Immature natural killer cell (primary cell): ENCODE measurements at regions not wholly inside any gene's neighbourhood (a gene's known extent, or its start where the extent isn't known, plus 50 kb on each side); places are given as distances from the start of the nearest gene placed in this dataset.

Experiments
- DNase-seq, 3 donors: peaks; one replicate each; pipeline ENCODE4 v3.0.0; 2022; ENCODE audit warnings: mixed read lengths in 1 of 3
- H3K27ac Mint-ChIP-seq, 6 donors: one replicate each; pipeline ENCODE4 v1.8.0; 2020; ENCODE audit warnings: mixed read lengths in 6 of 6, mild to moderate bottlenecking in 5 of 6, inconsistent platforms in 4 of 6, moderate library complexity in 3 of 6
- H3K27me3 Mint-ChIP-seq, 3 donors: one replicate each; pipeline ENCODE4 v1.8.0; 2020 to 2021; ENCODE audit warnings: low read depth in 3 of 3, mild to moderate bottlenecking in 3 of 3, mixed read lengths in 3 of 3, moderate library complexity in 3 of 3, inconsistent platforms in 1 of 3
- H3K36me3 Mint-ChIP-seq, 3 donors: one replicate each; pipeline ENCODE4 v1.8.0; 2020; ENCODE audit warnings: mixed read lengths in 3 of 3, inconsistent platforms in 2 of 3, mild to moderate bottlenecking in 2 of 3
- H3K4me1 Mint-ChIP-seq, 2 donors: one replicate each; pipeline ENCODE4 v1.8.0; 2020; ENCODE audit warnings: inconsistent platforms in 2 of 2, mild to moderate bottlenecking in 2 of 2, mixed read lengths in 2 of 2, moderate library complexity in 1 of 2
- H3K4me3 Mint-ChIP-seq, 5 donors: one replicate each; pipeline ENCODE4 v1.8.0; 2020; ENCODE audit warnings: mild to moderate bottlenecking in 5 of 5, mixed read lengths in 5 of 5, inconsistent platforms in 3 of 5, moderate library complexity in 3 of 5
- H3K9me3 Mint-ChIP-seq, 6 donors: one replicate each; pipeline ENCODE4 v1.8.0; 2020; ENCODE audit warnings: mild to moderate bottlenecking in 6 of 6, mixed read lengths in 6 of 6, inconsistent platforms in 4 of 6, moderate library complexity in 3 of 6

DNA sequence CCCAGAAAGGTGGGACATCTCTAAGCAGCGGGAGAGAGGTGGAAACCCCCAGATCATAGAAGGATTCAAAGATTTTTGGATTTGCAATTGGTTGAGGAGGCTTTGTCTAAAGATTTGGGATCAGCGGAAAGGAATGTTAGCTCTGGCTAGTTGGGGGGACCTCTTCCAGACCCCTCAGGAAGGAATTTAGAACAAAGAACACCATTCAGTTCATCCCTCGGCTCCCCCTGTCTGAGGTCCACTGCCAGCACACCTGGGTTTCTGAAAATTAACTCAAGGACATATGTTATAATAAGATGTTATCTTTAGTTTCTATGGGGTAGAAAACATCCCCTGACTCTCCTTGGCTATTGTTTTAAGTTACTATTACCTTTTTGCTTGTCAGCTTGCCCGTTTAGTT is 163.6 kb downstream of the CEP135 start:
- DNase-seq, result no peak
- Mint-ChIP-seq H3K9me3 (no peaks in the 10 kb centered on the region), H3K4me1 (no peaks in the 10 kb centered on the region), H3K27ac (no peak overlapping the region), H3K27me3 (peaks cover 0 to 6% (median 2%) of the 10 kb centered on the region in 3 donors), H3K36me3 (no peaks in the 10 kb centered on the region), H3K4me3 (no peak overlapping the region)

- Mint-ChIP-seq H3K36me3 (no peaks in the 10 kb centered on the region), H3K4me3 (no peak overlapping the region)
- no peak for DNase-seq
Observed at GRCh38 chr4:56106180-56107147, 157.7 kb downstream of the CEP135 start.

DNA sequence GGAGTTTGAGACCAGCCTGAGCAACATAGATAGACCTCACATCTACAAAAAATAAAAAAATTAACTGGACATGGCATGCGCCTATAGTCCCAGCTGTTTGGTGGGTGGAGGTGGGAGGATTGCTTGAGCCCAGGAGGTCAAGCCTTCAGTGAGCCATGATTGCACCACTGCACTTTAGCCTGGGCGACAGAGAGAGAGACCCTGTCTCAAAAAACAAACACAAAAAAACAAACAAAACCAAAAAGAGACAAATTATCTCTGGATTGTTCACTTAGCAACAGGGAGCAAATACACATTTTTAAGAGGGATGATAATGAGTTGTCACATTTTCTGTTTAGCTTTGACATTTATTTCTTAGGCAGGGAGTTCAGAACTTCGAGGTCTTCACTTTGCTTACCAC is 155.4 kb downstream of the CEP135 start:
- no peak overlapping the region for H3K4me3 Mint-ChIP-seq

More at GRCh38 chr4:56106180-56107147, 157.7 kb downstream of the CEP135 start:
- H3K27ac Mint-ChIP-seq, result no peak overlapping the region
- no peaks in the 10 kb centered on the region for H3K4me1 Mint-ChIP-seq
- H3K27me3 Mint-ChIP-seq, result peaks cover 1 to 7% (median 2%) of the 10 kb centered on the region in 3 donors
- no peaks in the 10 kb centered on the region for H3K9me3 Mint-ChIP-seq

GRCh38 chr4:56102601-56103000 is 153.9 kb downstream of the CEP135 start:
- Mint-ChIP-seq H3K36me3 (no peaks in the 10 kb centered on the region), H3K27me3 (peaks cover 1 to 2% (median 2%) of the 10 kb centered on the region in 3 donors), H3K4me3 (no peak overlapping the region), H3K4me1 (no peaks in the 10 kb centered on the region), H3K27ac (no peak overlapping the region), H3K9me3 (peaks cover 0 to 4% (median 0%) of the 10 kb centered on the region in 6 donors)
- no peak for DNase-seq

More for the DNA sequence above, 155.4 kb downstream of the CEP135 start:
- Mint-ChIP-seq H3K4me1 (no peaks in the 10 kb centered on the region), H3K9me3 (peaks cover 0 to 4% (median 0%) of the 10 kb centered on the region in 6 donors), H3K27me3 (peaks cover 1 to 5% (median 2%) of the 10 kb centered on the region in 3 donors), H3K36me3 (no peaks in the 10 kb centered on the region), H3K27ac (no peak overlapping the region)
- no peak for DNase-seq

DNA sequence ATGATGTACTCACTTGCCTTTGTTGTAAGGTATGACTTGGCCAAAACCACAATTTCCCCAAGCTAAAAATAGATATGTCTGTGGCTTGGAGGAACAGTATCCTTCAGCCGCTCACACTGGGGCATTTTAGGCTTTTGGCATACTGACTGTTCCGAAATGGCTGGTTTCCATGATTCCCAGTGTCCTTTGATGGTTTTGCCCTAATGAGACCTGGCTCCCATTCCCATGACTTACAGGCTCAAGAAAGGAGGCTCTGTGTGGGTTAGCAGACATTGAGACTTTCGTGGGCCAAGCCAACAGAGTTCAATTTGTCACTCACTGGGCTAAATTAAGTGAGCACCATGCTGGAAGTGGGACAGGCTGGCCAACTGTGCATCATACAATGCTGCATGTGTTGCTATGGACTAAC is 150.6 kb downstream of the CEP135 start:
- peaks cover 0 to 2% (median 2%) of the 10 kb centered on the region in 3 donors for H3K27me3 Mint-ChIP-seq

GRCh38 chr4:56093576-56093975 is 144.8 kb downstream of the CEP135 start:
- H3K4me3 Mint-ChIP-seq, result no peak overlapping the region
- H3K4me1 Mint-ChIP-seq, result no peaks in the 10 kb centered on the region
- H3K27ac Mint-ChIP-seq, result no peak overlapping the region
- H3K9me3 Mint-ChIP-seq, result no peaks in the 10 kb centered on the region
- no peak for DNase-seq
- no peaks in the 10 kb centered on the region for H3K36me3 Mint-ChIP-seq
- no peaks in the 10 kb centered on the region for H3K27me3 Mint-ChIP-seq

More for the DNA sequence above, 150.6 kb downstream of the CEP135 start:
- H3K4me3 Mint-ChIP-seq, result no peak overlapping the region
- H3K36me3 Mint-ChIP-seq, result no peaks in the 10 kb centered on the region
- no peaks in the 10 kb centered on the region for H3K4me1 Mint-ChIP-seq
- peaks cover 0 to 4% (median 0%) of the 10 kb centered on the region in 6 donors for H3K9me3 Mint-ChIP-seq
- DNase-seq, result no peak
- H3K27ac Mint-ChIP-seq, result no peak overlapping the region

- Mint-ChIP-seq H3K27me3 (no peaks in the 10 kb centered on the region), H3K36me3 (no peaks in the 10 kb centered on the region), H3K27ac (no peak overlapping the region), H3K4me1 (no peaks in the 10 kb centered on the region), H3K4me3 (no peak overlapping the region), H3K9me3 (no peaks in the 10 kb centered on the region)
- no peak for DNase-seq
Observed at GRCh38 chr4:56092540-56092939, 143.8 kb downstream of the CEP135 start.

GRCh38 chr4:56086561-56086960 is 137.8 kb downstream of the CEP135 start:
- H3K4me3 Mint-ChIP-seq, result no peak overlapping the region
- H3K27me3 Mint-ChIP-seq, result peaks cover 0 to 4% (median 0%) of the 10 kb centered on the region in 3 donors
- DNase-seq, result no peak
- no peak overlapping the region for H3K27ac Mint-ChIP-seq
- H3K4me1 Mint-ChIP-seq, result no peaks in the 10 kb centered on the region
- H3K36me3 Mint-ChIP-seq, result no peaks in the 10 kb centered on the region
- H3K9me3 Mint-ChIP-seq, result no peaks in the 10 kb centered on the region

DNA sequence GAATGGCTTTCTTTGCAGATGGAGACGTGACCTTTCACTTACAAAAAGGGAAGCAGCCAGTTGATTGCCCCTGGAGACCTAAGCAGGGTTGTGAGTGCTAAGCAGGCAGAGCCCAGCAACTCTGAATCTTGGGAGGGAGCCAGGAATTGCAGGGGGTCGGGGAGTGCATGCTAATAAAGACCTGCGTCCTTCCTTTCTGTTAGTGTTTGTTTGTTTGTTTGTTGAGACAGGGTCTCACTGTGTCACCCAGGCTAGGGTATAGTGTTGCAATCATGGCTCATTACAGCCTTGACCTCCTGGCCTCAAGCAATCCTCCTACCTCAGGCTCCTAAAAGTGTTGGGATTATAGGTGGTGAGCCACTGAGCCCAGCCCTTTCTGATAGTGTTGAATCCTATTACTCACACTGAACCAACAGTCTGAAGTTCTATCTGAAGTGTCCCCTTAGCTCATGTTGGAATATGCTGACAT is 137.4 kb downstream of the CEP135 start:
- Mint-ChIP-seq H3K4me1 (no peaks in the 10 kb centered on the region), H3K27ac (no peak overlapping the region), H3K4me3 (no peak overlapping the region), H3K36me3 (no peaks in the 10 kb centered on the region), H3K9me3 (no peaks in the 10 kb centered on the region), H3K27me3 (peaks cover 0 to 4% (median 0%) of the 10 kb centered on the region in 3 donors)
- DNase-seq, result no peak

- H3K4me3 Mint-ChIP-seq, result no peak overlapping the region
- H3K9me3 Mint-ChIP-seq, result no peaks in the 10 kb centered on the region
- H3K27me3 Mint-ChIP-seq, result peaks cover 0 to 4% (median 0%) of the 10 kb centered on the region in 3 donors
- no peaks in the 10 kb centered on the region for H3K4me1 Mint-ChIP-seq
- no peak for DNase-seq
- no peak overlapping the region for H3K27ac Mint-ChIP-seq
- H3K36me3 Mint-ChIP-seq, result no peaks in the 10 kb centered on the region
Observed at GRCh38 chr4:56085275-56085674, 136.5 kb downstream of the CEP135 start.

DNA sequence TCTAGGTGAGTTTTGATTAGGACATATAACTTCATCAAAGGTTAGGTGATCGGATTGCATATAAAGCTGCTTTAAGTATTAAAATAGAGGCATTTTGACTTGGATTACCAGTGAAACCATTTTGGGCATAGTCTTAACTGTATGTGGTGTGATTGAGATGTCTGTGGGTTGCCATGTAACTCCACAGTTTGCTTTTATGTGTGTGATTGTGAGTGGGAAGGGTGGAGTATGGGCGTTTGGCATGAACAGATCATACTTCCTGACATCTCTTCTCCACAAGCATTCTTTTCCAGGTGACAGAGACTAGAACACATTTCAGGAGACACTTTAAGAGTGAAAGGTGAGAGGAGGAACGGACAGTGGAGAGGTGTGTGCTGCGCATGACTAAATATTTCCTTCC is 136.1 kb downstream of the CEP135 start:
- Mint-ChIP-seq H3K36me3 (no peaks in the 10 kb centered on the region), H3K27ac (no peak overlapping the region), H3K4me1 (no peaks in the 10 kb centered on the region), H3K27me3 (peaks cover 0 to 4% (median 0%) of the 10 kb centered on the region in 3 donors), H3K4me3 (no peak overlapping the region), H3K9me3 (no peaks in the 10 kb centered on the region)
- DNase-seq, result no peak
